Smooth muscle cell (in vitro differentiated cells): ENCODE measurements at regions not wholly inside any gene's neighbourhood (a gene's known extent, or its start where the extent isn't known, plus 50 kb on each side); places are given as distances from the start of the nearest gene placed in this dataset.

Experiments used
- DNase-seq: peaks from one replicate; lab custom pipeline; 2025; ENCODE audit not compliant: unreplicated experiment; lab: John Stamatoyannopoulos, UW
- H2AFZ ChIP-seq: fragments of 200-600 bp; sonication (generic); 2 replicates; pipeline ENCODE4 v1.6.0; 2016; ENCODE audit warnings: antibody characterized with exemption, low read depth, mild to moderate bottlenecking
- H3F3A ChIP-seq: fragments of 200-600 bp; sonication (generic); 2 replicates; pipeline ENCODE4 v1.6.0; 2017; ENCODE audit warnings: antibody characterized with exemption, low read depth
- H3K27ac ChIP-seq: fragments of 200-600 bp; sonication (generic); 2 replicates; pipeline ENCODE4 v1.5.1; 2016; ENCODE audit warnings: low read depth, mild to moderate bottlenecking
- H3K27me3 ChIP-seq: fragments of 200-600 bp; sonication (generic); 2 replicates; pipeline ENCODE4 v1.6.1; 2016; ENCODE audit warnings: low read depth, mild to moderate bottlenecking
- H3K36me3 ChIP-seq: fragments of 200-600 bp; sonication (generic); 2 replicates; pipeline ENCODE4 v1.5.1; 2016; ENCODE audit warnings: low read depth
- H3K4me1 ChIP-seq: fragments of 200-600 bp; sonication (generic); 2 replicates; pipeline ENCODE4 v1.5.1; 2016; ENCODE audit warnings: low read depth
- H3K4me2 ChIP-seq: fragments of 200-600 bp; sonication (generic); 2 replicates; pipeline ENCODE4 v1.6.0; 2016; ENCODE audit warnings: mild to moderate bottlenecking
- H3K4me3 ChIP-seq: fragments of 200-600 bp; sonication (generic); 2 replicates; pipeline ENCODE4 v1.5.1; 2016; ENCODE audit warnings: mild to moderate bottlenecking
- H3K79me2 ChIP-seq: fragments of 200-600 bp; sonication (generic); 2 replicates; pipeline ENCODE4 v1.6.0; 2016; ENCODE audit warnings: low read depth, mild to moderate bottlenecking
- H3K9ac ChIP-seq: fragments of 200-600 bp; sonication (generic); 2 replicates; pipeline ENCODE4 v1.6.0; 2016; ENCODE audit warnings: low read depth
- H3K9me3 ChIP-seq: fragments of 200-600 bp; sonication (generic); replicated peaks from 2 replicates; pipeline ENCODE4 v1.5.1; 2016; ENCODE audit warnings: low read depth
- H4K20me1 ChIP-seq: fragments of 200-600 bp; sonication (generic); 2 replicates; pipeline ENCODE4 v1.6.0; 2016; ENCODE audit warnings: low read depth
- CTCF ChIP-seq: fragments of 200-600 bp; sonication (generic); IDR thresholded peaks from 2 replicates; pipeline ENCODE4 v1.5.1; 2017; ENCODE audit warnings: borderline replicate concordance, mild to moderate bottlenecking, antibody characterized with exemption; ENCODE audit not compliant: insufficient read depth, poor library complexity, severe bottlenecking
- WGBS: methylation state at CpG from one replicate; pipeline ENCODE4 v1.1.7; 2016; ENCODE audit warnings: low lambda C conversion rate; 5-methylcytosine and 5-hydroxymethylcytosine counted together

GRCh38 chr20:39778847-39779604, 816.9 kb downstream of the DHX35 start:
- no peak overlapping the region for H3K27ac ChIP-seq
- DNase-seq, result no peak
- H3K9me3 ChIP-seq, result peaks cover 3% of the 10 kb centered on the region
- H3K9ac ChIP-seq, result no peak overlapping the region
- no peaks in the 10 kb centered on the region for H3K36me3 ChIP-seq
- TF ChIP-seq CTCF, result no peak
- no peaks in the 10 kb centered on the region for H3K79me2 ChIP-seq
- H3K4me2 ChIP-seq, result no peak overlapping the region
- WGBS, result 60% methylated on average over 5 of the region's 5 CpGs
- no peak overlapping the region for H3K4me3 ChIP-seq
- no peaks in the 10 kb centered on the region for H3F3A ChIP-seq
- H3K27me3 ChIP-seq, result no peaks in the 10 kb centered on the region
- no peak overlapping the region for H2AFZ ChIP-seq
- H4K20me1 ChIP-seq, result no peaks in the 10 kb centered on the region
- H3K4me1 ChIP-seq, result no peaks in the 10 kb centered on the region

- H3K9ac ChIP-seq, result no peak overlapping the region
- WGBS, result 84% methylated on average over 2 of the region's 2 CpGs
- no peaks in the 10 kb centered on the region for H4K20me1 ChIP-seq
- H3K79me2 ChIP-seq, result no peaks in the 10 kb centered on the region
- no peaks in the 10 kb centered on the region for H3K4me1 ChIP-seq
- H3K27ac ChIP-seq, result no peak overlapping the region
- H3K36me3 ChIP-seq, result no peaks in the 10 kb centered on the region
- no peaks in the 10 kb centered on the region for H3F3A ChIP-seq
- H2AFZ ChIP-seq, result no peak overlapping the region
- no peak overlapping the region for H3K4me3 ChIP-seq
- peaks cover 3% of the 10 kb centered on the region for H3K9me3 ChIP-seq
- no peak for TF ChIP-seq CTCF
- no peaks in the 10 kb centered on the region for H3K27me3 ChIP-seq
- DNase-seq, result no peak
- H3K4me2 ChIP-seq, result no peak overlapping the region
These were observed 816.3 kb downstream of the DHX35 start for GRCh38 chr20:39778431-39778830.

- H4K20me1 ChIP-seq, result no peaks in the 10 kb centered on the region
- H3K27me3 ChIP-seq, result no peaks in the 10 kb centered on the region
- no peak overlapping the region for H3K27ac ChIP-seq
- no peak overlapping the region for H3K4me2 ChIP-seq
- no peak overlapping the region for H3K4me3 ChIP-seq
- H3F3A ChIP-seq, result no peaks in the 10 kb centered on the region
- no peaks in the 10 kb centered on the region for H3K4me1 ChIP-seq
- no peak overlapping the region for H2AFZ ChIP-seq
- no peaks in the 10 kb centered on the region for H3K79me2 ChIP-seq
- H3K36me3 ChIP-seq, result no peaks in the 10 kb centered on the region
- no peak overlapping the region for H3K9ac ChIP-seq
- no peaks in the 10 kb centered on the region for H3K9me3 ChIP-seq
- TF ChIP-seq CTCF, result no peak
- no peak for DNase-seq
These were observed 815.5 kb downstream of the DHX35 start for GRCh38 chr20:39777610-39778009.

- Histone ChIP-seq H3K4me2 (no peak overlapping the region), H3F3A (no peaks in the 10 kb centered on the region), H3K79me2 (no peaks in the 10 kb centered on the region), H3K9me3 (peaks cover under 1% of the 10 kb centered on the region), H3K27ac (no peak overlapping the region), H3K4me1 (no peaks in the 10 kb centered on the region), H3K4me3 (no peak overlapping the region), H3K36me3 (peaks cover 3% of the 10 kb centered on the region), H3K27me3 (no peaks in the 10 kb centered on the region), H2AFZ (no peak overlapping the region), H4K20me1 (no peaks in the 10 kb centered on the region), H3K9ac (no peak overlapping the region)
- WGBS, result 42% methylated on average over 3 of the region's 3 CpGs
- TF ChIP-seq CTCF, result no peak
- no peak for DNase-seq
These were observed 813.0 kb downstream of the DHX35 start for GRCh38 chr20:39775110-39775509.
